Embryonic facial prominence (tissue), 1 donor: ENCODE measurements at regions not wholly inside any gene's neighbourhood (a gene's known extent, or its start where the extent isn't known, plus 50 kb on each side); places are given as distances from the start of the nearest gene placed in this dataset.
"Not testable (repeated sequence)": the region's sequence is repeated elsewhere in the genome, so short reads cannot be mapped to it uniquely, and the experiment has no call there.

Source experiments
- DNase-seq: peaks from one replicate; pipeline ENCODE4 v3.0.0-alpha.2; 2016; ENCODE audit errors: extremely low spot score

DNA sequence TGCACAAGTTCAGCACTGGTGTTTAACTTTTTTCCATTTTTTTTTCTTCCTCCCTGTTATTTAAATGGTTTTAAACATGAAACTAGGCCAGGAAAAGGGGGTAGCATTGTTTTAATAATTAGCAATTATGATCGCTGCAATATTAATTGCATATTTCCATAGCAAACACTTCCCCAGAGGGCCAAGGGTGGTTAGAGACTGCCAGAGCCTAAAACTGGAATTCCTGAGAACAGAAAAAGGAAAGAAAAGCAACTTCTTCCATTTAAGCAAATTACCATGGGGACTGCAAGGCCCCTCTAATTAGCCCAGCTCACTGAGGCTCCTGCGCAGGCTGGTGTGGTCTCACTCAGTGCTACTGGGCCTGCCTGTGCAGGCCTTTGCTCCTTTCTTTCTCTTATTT, 201.5 kb downstream of the SMAD2 start:
- no peak for DNase-seq

DNA sequence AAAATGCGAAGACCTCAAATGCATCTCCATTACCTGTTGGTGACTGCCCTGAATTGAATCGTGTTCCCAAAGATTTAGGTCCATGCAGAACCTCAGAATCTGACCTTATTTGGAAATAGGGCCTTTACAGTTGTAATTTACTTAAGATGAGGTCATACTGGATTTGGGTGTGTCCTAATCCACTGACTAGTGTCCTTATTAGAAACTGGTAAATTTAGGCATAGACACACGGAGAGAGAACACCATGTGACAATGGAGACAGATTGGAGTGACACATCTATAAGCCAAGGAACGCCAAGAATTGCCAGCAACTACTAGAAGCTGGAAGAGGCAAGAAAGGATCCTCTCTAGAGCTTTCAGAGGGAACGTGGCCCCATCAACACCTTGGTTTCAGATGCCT, 203.1 kb downstream of the SMAD2 start:
- DNase-seq, result no peak

DNA sequence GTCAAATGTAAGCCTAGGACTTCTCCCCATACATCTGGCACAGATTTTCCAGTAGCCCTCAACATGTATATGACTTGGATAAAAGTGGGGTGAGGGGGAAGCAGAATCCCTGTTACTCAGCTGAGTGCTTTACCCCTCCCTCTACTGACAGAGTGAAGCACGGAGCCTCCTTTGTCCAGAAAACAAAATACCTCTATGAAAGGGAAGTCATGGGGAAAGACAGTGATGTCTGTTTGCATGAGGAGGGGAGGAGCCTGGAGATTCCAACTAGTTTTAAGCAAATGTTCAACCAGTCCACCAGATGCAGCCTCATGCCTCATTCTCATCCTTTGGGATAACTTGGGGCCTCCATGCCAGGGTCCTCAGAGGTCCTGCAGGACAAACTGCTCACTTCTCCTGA, 203.9 kb downstream of the SMAD2 start:
- no peak for DNase-seq

DNA sequence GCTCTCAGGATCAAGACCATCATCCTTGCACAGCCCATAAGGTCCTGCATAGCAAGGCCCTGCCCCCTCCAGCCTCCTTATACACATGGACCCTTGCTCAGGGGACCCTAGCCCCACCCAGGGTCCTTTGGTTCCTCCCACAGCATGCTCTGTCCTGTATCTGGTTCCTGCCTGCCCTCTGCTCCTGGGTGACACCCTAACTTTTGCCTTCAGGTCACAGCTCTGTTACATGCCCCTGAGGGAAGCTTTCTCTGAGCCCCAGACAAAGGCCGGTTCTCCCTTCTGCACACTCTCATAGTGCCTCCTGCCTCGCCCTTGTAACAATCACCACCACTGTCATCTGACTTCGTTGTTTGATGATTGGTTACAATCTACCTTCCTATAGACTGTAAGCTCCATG, 204.8 kb downstream of the SMAD2 start:
- no peak for DNase-seq

DNA sequence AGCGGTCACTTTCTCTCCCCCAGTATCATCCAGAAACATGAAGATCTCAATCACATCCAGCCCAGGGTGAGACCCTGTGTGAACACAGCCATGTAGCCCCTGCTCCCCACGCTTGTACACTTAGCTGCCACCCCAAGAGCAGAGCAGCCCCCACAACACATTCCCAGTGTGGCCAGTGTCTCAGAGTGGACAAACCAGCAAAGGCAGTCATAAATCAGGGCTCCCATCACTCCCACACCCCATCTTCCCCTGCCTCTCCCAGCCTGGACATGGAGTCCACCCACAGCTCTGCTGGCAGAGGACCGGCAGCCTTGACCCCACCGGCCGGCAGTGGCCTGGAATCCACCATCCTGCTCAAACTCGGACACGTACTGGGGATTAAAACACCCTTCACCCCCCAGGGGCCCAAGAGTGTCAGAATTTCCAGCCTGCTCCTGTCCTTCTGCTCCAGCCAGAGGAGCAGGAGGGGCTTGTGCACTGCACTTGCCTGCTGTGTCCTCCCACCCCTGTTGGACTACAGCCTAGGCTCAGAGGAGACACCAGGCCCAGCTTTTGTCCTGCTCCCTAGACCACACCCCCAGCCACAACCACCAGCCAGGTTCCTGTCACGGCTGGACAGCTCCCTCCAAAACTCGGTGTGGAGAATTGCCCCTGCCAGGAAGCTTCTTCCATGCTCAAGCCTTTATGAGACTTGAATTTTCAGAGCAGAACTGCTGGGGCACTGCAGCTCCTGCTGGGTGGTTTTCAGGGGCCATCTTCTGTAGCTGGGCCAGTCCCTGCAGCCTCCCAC, 206.1 kb downstream of the SMAD2 start:
- DNase-seq, result no peak

DNA sequence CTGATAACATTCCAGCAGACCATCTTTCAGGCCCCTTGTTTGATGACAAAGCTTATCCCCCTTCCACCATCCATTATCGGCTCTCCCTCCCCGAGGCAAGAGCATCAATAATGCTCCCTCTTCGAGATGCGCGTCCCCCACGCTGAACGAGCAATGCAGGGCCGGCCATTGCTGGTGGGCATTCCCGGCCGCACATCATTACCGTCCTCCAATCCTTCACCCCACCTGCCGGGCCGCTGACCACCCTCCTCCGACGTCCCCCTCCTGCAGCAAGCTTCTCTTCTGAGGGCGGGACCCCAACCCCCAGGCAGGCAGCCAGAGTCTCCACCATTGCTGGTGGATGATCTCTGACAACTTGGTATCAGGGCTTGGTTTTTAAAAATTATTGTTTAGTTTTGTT, 208.6 kb downstream of the SMAD2 start:
- no peak for DNase-seq

DNA sequence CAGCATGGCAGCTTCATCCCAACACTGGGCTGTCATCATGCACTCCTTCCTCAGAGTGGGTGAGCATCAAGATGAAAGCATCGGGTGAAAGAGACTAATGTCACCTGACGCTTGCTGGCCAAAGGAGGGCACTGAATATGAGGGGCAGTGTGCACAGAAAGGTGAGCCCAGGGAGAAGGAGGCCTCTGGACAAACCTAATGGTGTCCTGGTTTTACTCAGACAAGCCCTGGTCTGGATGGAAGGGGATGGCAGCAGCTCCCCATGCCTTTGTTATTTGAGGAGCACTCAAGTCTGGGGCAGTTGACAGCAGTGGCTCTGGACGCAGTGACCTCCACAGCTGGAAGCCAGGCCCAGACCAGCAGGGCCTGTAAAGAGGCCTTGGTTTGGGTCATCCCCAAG, 209.7 kb downstream of the SMAD2 start:
- DNase-seq, result no peak

DNA sequence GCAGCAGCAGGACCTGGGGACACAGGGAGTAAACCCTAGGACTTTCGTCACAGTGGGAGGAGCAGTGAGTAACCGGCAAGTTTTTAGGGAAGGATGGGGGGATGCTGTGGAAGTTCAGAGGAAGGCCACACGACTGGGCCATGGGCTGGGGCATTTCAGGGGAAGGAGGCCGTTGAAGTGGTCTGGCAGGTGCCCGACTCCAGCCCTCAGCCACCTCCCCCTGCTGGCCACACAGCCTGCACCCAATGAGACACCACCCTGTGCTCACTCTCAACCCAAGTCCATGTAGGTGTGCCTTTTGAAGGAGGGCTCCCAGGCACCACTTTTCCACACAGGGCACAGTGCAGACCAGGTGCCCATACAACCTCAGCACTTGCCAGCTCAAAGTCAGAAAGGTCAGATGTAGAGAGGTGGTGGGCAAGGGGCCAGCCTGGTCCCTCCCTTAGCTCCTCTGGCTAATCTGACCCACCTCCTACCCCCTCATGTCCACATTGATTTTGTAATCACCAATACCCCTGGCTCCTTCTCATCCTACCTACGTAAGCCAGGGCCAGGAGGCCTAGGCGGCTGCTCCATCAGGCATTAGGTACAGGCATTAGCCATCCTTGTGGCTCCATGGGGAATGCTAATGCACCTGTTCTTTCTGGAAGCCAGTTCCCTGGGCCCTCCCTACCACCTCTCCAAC, 211.2 kb downstream of the SMAD2 start:
- DNase-seq, result no peak

DNA sequence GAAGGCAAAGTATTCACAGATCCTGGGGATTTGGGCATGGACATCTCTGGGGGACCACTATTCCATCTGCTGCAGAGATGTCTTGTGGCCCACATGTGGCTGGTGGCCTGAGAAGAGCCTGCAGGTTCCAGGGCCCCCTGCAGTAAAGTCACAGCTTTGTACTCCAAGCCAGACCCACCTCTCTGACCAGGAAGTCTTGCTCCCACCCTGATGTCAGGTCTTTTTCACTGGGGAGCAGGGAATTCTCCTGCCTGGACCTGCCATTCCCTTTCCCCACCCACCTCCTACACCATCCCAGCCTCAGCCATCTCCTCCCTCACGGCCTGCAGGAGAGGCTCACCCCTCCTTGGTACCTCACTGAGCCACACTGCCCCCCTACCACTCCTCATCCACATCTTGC, 211.8 kb downstream of the SMAD2 start:
- no peak for DNase-seq

DNA sequence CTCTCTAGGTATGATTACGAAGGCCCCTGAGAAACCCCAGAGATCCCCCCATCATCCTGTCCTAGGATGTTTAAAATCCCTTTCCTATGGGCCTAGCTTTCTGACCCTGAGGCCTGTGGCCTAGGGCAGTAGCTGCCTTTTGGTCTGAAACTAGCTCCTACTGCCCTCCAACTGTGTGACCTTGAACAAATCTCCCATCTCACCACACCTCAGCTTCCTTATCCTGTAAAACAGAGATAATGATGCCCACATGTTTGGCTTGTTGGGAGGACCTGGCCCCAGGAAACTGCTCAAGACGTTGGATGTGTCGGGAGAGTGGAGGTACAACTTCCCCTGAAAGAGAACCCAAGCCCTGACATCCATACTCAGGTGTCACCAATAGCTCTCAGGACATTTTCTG, 213.2 kb downstream of the SMAD2 start:
- DNase-seq, result no peak

DNA sequence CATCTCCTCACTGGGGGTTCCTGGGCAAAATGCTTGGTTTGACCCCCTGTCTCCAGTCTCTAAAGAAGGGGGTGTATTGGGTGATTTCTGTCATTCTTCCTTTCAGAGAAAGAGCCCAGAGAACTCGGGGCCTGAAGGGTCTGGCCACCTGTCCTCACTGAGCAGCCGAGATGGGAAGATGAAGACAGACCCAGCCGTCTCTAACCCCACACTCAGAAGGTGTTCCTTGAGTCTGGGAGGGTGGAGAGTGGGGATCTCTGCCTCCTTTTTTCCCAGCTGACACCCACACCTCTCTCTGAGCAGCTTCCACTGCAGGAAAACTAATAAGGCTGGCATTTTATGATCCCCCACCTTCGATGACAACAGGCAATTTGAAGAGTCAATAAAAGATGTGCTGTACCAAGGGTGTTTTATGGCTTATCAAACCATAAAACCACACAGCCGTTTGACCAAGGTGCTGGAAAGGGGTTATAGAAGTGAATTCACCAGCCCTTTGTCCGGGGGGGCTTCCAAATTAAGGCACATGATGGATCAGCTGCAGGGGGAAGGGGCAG, 213.8 kb downstream of the SMAD2 start:
- DNase-seq, result no peak

DNA sequence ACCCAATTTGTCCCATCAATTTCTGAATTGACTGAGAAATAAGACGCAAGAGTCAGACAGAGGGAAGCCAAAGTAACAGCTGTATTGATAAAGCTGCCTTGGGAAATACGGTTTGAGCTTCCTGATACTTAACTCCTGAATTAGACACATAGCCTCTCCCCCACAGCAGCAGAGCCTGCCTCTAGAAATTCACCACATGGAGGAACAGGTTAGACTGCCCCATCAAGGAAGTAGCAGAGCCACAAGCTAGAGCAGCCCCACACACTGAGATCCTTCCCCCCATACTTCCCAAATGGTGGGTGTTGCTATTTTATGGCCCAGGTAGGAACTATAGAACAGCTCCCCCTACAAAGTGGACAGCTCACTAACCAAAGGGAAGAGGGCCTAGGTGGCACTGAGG, 220.0 kb downstream of the SMAD2 start:
- no peak for DNase-seq

DNA sequence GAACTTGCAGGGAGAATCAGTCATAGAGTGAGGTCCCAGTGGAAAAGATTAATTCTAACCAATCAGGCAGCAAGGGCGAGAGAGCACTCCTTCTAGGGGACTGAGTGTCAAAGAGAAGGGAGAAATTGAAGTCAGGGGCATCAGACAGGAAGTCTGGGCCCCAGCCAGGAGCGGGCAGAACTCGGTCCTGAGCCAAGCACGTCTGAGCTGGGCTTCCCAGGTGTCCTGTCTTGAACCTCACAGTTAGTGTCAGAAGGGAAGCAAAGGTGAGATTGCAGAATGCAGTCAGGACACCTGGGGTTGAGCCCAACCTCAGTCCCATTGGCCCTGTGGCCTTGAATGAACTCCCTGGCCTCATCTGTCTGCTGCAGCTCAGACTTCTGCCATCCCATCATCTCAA, 220.9 kb downstream of the SMAD2 start:
- no peak for DNase-seq

DNA sequence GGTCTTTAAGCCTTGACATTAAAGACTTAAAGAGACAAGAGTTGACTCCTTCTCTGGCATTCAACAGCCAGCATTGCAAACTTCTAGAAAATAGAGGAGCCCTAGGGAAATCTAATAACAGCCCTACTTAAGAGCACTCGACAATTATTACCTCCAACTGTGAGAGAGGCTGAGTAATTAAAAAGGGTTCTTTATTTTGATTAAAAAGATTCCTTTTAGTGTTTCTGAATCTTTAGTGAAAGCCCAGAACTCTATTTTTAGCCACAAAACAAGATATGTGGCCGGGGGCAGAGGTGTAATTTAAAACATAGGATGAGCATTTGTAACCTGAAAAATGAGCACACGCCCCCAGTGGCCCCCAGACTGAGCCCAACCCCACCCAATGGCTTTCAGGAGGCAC, 222.3 kb downstream of the SMAD2 start:
- no peak for DNase-seq

DNA sequence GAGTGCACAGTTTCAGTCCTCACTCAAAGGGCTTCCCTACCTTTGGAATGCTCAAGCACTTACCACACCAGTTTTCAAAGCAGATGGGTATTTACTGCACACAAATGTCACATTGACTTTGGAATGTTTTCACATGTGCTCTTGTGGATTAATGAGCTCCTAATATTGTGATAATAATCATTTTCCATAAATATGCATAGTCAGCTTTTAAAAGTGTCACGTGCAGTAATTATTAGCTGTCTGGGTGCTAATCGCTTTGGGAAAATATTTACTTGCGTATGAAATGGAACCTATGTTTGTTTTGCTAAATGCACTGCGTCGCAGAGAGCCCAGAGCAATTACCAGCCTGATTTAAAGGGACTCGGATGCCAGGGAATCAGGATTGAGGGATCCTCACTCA, 229.3 kb downstream of the SMAD2 start:
- DNase-seq, result no peak

DNA sequence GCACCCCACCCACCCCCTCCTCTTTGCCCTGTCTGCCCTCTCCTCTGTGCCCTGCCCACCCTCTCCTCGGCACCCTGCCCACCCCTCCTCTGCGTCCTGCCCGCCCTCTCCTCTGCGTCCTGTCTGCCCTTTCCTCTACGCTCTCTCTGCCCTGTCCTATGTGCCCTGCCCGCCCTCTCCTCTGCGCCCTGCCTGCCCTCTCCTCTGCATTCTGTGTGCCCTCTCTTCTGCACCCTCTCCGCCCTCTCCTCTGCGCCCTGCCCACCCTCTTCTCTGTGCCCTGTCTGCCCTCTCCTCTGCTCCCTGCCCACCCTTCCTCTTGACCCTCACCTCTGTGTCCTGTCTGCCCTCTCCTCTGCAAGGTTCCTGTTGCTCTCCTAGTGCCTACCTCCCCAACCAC, 233.6 kb downstream of the SMAD2 start:
- no peak for DNase-seq

DNA sequence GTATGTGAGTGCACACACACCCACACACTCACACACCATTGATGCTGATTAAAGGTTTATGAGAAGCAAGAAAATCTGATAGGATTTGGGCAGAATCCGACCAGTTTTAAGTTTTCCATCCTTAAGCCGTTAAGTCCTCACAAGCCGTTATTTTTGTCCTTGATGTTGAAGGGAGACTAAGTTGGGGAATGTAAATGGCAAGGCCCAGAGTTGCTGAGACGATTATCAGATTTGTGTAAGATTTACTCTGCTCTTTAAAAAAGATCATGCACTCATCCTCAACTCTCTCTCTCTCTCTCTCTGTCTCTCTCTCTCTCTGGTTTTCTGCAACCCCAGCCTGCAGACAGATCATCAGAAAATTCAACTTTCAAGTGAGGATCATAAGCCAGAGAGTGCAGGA, 238.8 kb downstream of the SMAD2 start:
- no peak for DNase-seq

DNA sequence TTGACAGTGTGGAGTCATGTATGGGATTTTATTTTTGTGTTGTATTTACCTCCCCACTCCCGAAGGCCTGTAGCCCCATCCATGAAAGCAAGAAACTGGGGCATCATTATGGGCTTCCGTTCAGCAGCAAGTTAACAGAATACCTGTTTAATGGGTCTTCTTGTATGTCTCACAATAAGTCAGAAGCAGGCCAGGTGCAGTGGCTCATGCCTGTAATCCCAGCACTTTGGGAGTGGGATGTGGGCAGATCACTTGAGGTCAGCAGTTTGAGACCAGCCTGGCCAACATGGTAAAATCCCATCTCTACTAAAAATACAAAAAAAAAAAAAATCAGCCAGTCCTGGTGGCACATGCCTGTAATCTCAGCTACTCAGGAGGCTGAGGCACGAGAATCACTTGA, 239.7 kb downstream of the SMAD2 start:
- DNase-seq, result not testable (repeated sequence)

DNA sequence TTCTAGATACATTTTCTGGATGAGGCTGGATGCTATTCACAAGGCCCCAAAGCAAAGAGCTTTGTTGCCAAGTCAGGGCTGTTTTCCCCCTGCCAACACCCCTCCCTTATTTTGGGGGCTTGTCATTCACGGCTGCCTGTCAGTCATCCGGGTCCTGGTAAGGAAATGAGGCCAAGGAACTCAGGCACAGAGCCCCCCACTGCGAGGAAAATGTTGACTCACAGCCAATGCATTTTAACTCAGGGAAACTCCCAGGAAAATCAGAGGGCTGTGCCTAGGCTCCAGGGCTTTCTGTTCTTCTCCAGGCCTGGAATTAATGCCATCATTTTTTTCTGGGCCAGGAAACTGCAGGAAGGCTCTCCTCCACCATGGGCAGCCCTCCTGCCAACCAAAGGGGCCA, 241.1 kb downstream of the SMAD2 start:
- no peak for DNase-seq

DNA sequence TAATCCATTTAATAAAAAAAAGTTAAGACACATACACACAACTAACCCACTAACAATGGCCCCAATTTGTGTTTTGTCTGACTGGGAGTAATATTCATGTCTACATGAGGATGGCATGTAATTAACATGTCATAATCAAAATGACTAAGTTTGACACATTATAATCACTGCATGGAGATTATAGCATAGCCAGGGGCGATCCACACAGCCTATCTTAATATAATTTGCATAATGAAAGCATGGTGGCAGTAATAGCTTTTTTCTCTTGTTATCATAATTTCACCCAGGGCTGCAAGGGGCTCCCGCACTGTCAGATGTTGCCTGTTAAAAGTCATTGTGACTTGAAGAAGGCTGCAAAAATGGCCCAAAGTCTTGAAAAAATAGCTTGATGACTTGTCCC, 243.7 kb downstream of the SMAD2 start:
- no peak for DNase-seq

DNA sequence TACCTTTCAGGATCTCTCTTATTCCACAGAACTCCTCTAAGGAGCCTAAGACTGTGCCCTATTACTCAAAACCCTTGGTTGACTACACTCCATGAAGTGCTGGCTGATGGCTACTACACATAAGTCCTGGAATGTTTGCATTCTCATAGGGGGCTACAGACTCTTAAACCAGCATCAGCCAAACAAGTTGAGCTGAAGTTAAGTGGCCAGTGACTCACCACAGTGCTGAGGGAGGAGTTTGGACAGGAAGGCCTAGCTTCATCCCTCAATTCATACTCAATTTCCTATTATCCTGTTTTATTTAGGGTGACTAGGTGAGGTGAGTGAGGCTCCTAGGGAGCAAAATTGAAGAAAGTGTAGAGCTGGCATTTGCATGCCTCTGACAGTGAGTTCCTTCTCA, 246.7 kb downstream of the SMAD2 start:
- no peak for DNase-seq

DNA sequence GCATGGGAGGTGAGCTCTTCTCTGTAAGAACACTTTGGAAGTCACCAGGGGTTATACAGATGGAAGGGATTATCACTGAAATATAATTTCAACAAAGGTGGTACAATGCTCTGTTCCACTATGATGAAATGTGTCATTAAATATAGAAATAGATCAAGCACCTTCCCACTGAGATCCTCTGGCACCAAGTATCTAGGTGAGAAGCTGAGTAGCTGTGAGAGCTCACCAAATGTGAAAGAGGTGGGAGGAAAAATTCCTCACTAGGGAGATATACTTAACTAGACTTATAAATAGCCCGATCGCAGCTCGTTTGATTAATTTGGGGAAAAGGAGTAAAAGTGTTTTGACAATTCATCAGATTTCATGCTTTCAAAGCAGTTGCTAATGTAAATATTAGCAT, 247.6 kb downstream of the SMAD2 start:
- DNase-seq, result no peak

DNA sequence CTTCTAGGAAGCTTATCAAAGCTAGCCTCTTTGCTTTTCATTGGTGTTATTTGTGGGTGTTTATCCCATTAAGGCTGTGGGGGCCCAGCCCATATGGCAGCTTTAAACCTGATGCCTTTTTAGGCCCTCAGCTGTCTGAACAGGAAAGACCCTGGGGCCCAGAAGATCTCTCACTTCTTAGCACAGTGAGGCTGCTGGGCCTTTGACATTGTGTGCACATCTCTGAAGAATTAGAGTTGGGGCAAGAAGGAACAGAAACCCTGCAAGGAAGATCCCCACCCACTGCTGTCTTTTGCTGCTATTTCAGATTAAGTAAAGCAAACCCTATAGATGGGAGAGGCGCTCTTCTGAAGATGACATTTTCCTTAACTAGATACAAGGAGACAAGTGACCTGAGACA, 250.0 kb downstream of the SMAD2 start:
- DNase-seq, result no peak
